Pancreas (tissue), 10 donors: ENCODE measurements at regions not wholly inside any gene's neighbourhood (a gene's known extent, or its start where the extent isn't known, plus 50 kb on each side); places are given as distances from the start of the nearest gene placed in this dataset.

Source experiments
- ATAC-seq, 4 donors: fragments of 200-7000 bp; cut with Tn5 transposase; one replicate each; pipeline versions ENCODE4 v1.8.0 to v1.9.1; 2020; ENCODE audit warnings: mild to moderate bottlenecking in 4 of 4, moderate library complexity in 4 of 4
- DNase-seq, 6 donors: peaks; one replicate each; pipeline ENCODE4 v3.0.0-alpha.2; 2020
- FAIRE-seq: peaks from 2 replicates; lab custom pipeline; 2012; peaks lifted over from hg19 to GRCh38; lab: Jason Lieb, UNC
- H3K27ac ChIP-seq, 4 donors: fragments of 200-600 bp; sonication (generic); 1 replicate in 3 of 4; 2 replicates in 1 of 4; pipeline versions ENCODE4 v1.5.0 to v1.8.0; 2020
- H3K27me3 ChIP-seq, 4 donors: fragments of 200-600 bp; one replicate each; pipeline ENCODE4 v1.8.0; 2021
- H3K36me3 ChIP-seq, 3 donors: fragments of 200-600 bp; sonication (generic) in 1 of 3; one replicate each; pipeline versions ENCODE4 v1.5.0 to v1.8.0; 2020 to 2021
- H3K4me1 ChIP-seq, 3 donors: fragments of 200-600 bp; one replicate each; pipeline ENCODE4 v1.8.0; 2021
- H3K4me3 ChIP-seq, 4 donors: fragments of 200-600 bp; sonication (generic) in 2 of 4; one replicate each; pipeline versions ENCODE4 v1.5.0 to v1.8.0; 2020 to 2021
- H3K9me3 ChIP-seq, 4 donors: fragments of 200-600 bp; one replicate each; pipeline ENCODE4 v1.8.0; 2021
- CTCF ChIP-seq, 4 donors: fragments of 200-600 bp; sonication (generic) in 3 of 4; IDR thresholded peaks; one replicate each; pipeline versions ENCODE4 v1.5.0 to v1.8.0; 2021; ENCODE audit warnings: antibody characterized with exemption in 4 of 4
- WGBS, 2 donors: extraction: QIAGEN DNeasy Blood & Tissue Kit; methylation state at CpG; one replicate each; pipeline ENCODE4 v1.1.7; 2013; 5-methylcytosine and 5-hydroxymethylcytosine counted together
- intact Hi-C, 3 donors: fragments of 100-400 bp; cut with DNase I; formaldehyde crosslinking; loops; one replicate each; pipeline versions ENCODE4 v1.11.1 to v1.14.2; 2022
- donor health status: healthy with polysubstance abuse.
- donor health status: DM: no; HTN: no; CAD: no; lungs with moderate emphysema.
- donor health status: DM: no; HTN: no; CAD: no.
- donor health status: control.
- donor health status: control.
- donor health status: Bipolar disorder and iron deficiency.
- donor health status: DM: yes; HTN: yes; CAD: no.
- donor health status: DM: no; HTN: no; CAD: no.
- donor health status: DM: no; HTN: no; CAD: no.
- donor health status: DM: yes; HTN: yes; CAD: no.

GRCh38 chr2:121038891-121039616 lies 245.9 kb downstream of the TFCP2L1 start:
- FAIRE-seq, result no peak
- 29 to 36% methylated on average over 8 of the region's 8 CpGs for WGBS, 2 donors
- no peak overlapping the region for H3K4me3 ChIP-seq

DNA sequence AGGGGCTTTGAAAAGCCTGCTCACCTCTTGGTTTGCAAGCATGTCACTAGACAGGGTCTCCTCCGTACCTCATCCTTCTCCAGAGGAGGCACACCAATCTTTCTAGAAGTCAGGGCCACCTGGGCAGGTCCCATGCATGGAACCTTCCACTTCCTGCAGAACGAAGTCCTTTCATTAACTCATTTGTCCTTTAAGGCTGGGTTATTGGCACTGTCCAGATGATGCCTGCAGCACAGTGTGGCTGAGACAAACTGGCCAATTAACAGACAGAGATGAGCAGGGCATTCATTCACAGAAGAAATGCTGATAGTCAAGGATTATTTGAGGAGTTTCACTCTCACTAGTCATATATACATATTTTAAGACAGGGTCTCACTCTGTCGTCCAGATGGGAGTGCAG lies 245.3 kb downstream of the TFCP2L1 start:
- DNase-seq (no peak), FAIRE-seq (no peak), ATAC-seq (no peak)
- TF ChIP-seq CTCF (IDR thresholded peaks at IDR 0.05), result no peak
- Histone ChIP-seq H3K4me1 (peaks cover 8 to 14% (median 13%) of the 10 kb centered on the region in 3 donors), H3K4me3 (no peak overlapping the region), H3K27me3 (no peaks in the 10 kb centered on the region), H3K9me3 (no peaks in the 10 kb centered on the region), H3K27ac (peak overlapping the region in 1 of 4 donors; percentile 49), H3K36me3 (no peaks in the 10 kb centered on the region)
- intact Hi-C loops, result no loop called here
- WGBS, 2 donors, result 41 to 42% methylated on average over 3 of the region's 3 CpGs

More at GRCh38 chr2:121038891-121039616, 245.9 kb downstream of the TFCP2L1 start:
- intact Hi-C loops, result no loop called here
- DNase-seq, result peak in 5 of 6 donors; percentile 69 to 87 (median 74)
- H3K27me3 ChIP-seq, result no peaks in the 10 kb centered on the region
- no peak for TF ChIP-seq CTCF (IDR thresholded peaks at IDR 0.05)
- peak; percentile 54 to 90 (median 78) for ATAC-seq
- peak overlapping the region in 3 of 4 donors; percentile 18 to 63 (median 49) for H3K27ac ChIP-seq
- H3K4me1 ChIP-seq, result peaks cover 8 to 14% (median 13%) of the 10 kb centered on the region in 3 donors
- H3K36me3 ChIP-seq, result no peaks in the 10 kb centered on the region
- no peaks in the 10 kb centered on the region for H3K9me3 ChIP-seq

- DNase-seq, result no peak
- no peak for FAIRE-seq
- no peak for TF ChIP-seq CTCF (IDR thresholded peaks at IDR 0.05)
- no peaks in the 10 kb centered on the region for H3K36me3 ChIP-seq
- no peaks in the 10 kb centered on the region for H3K27me3 ChIP-seq
- WGBS, 2 donors, result 0% methylated on average over 1 of the region's 1 CpG
- no peak overlapping the region for H3K27ac ChIP-seq
- intact Hi-C loops, result no loop called here
- no peak for ATAC-seq
- H3K9me3 ChIP-seq, result no peaks in the 10 kb centered on the region
- H3K4me3 ChIP-seq, result no peak overlapping the region
- peaks cover 4 to 14% (median 5%) of the 10 kb centered on the region in 3 donors for H3K4me1 ChIP-seq
Measured at GRCh38 chr2:121041516-121041915, 243.5 kb downstream of the TFCP2L1 start.

DNA sequence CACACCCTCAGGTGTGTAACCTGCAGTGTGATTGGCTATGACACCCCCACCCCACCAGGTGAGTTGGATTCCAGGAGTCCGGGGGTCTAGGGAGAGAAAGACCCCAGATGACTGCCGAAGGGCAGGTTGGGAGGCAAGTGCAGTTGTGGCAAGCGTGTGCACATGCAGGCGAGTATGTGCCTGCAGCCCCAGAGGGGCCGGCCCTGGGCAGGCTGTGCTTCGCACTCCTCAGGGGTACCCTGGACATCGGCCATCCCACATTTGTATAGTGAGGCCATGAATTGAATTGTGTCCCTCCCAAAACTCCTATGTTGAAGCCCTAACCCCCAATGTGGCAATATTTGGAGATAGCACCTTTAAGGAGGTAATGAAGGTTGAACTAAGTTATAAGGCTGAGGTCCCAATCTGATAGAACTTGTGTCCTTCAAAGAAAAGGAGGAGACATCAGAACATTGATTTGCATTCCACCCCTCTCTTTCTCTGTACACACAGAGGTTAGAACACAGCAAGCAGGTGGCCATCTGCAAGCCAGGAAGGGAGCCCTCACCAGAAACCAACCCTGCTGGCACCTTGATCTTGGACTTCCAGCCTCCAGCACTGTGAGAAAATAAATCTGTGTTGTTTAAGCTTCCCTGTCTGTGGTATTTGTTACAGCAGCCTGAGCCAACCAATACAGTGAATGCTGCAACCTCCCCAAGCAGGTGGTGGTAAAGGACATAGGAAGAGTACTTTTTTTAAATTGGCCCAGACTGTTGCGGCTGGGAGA lies 241.8 kb downstream of the TFCP2L1 start:
- WGBS, 2 donors, result 82 to 86% methylated on average over 8 of the region's 8 CpGs
- FAIRE-seq, result no peak

More for the DNA sequence above, 241.8 kb downstream of the TFCP2L1 start:
- TF ChIP-seq CTCF (IDR thresholded peaks at IDR 0.05), result no peak
- no peaks in the 10 kb centered on the region for H3K27me3 ChIP-seq
- no peak overlapping the region for H3K4me3 ChIP-seq
- DNase-seq (no peak), ATAC-seq (no peak)
- no peaks in the 10 kb centered on the region for H3K36me3 ChIP-seq
- no peaks in the 10 kb centered on the region for H3K9me3 ChIP-seq
- H3K27ac ChIP-seq, result no peak overlapping the region
- intact Hi-C loops, result no loop called here
- peaks cover 0 to 14% (median 0%) of the 10 kb centered on the region in 3 donors for H3K4me1 ChIP-seq
